WTC11 (cell line): ENCODE measurements at regions not wholly inside any gene's neighbourhood (a gene's known extent, or its start where the extent isn't known, plus 50 kb on each side); places are given as distances from the start of the nearest gene placed in this dataset.
A peak's percentile ranks its signal among the peaks of the same experiment; 100 is the strongest.

ENCODE experiments used
- ATAC-seq: fragments of 200-7000 bp; cut with Tn5 transposase; 2 replicates; pipeline ENCODE4 v1.10.0; 2021; ENCODE audit warnings: mild to moderate bottlenecking, moderate library complexity
- CTCF ChIA-PET: fragments of 300-600 bp; sonication (Branson Sonifier 250); formaldehyde crosslinking; loops from one replicate; lab custom pipeline; 2021; ENCODE audit warnings: antibody characterized with exemption; lab: Charles Lee
- POLR2A ChIA-PET: fragments of 350-600 bp; sonication (Branson Sonifier 250); formaldehyde crosslinking; loops from one replicate; lab custom pipeline; 2021; ENCODE audit warnings: antibody characterized with exemption; lab: Charles Lee
- DNase-seq: peaks from one replicate; pipeline ENCODE4 v3.0.0; 2021; ENCODE audit warnings: low spot score
- H3K27ac Mint-ChIP-seq: 2 replicates; pipeline ENCODE4 v1.8.0; 2021; ENCODE audit warnings: mixed read lengths
- H3K27me3 Mint-ChIP-seq: 2 replicates; pipeline ENCODE4 v1.8.0; 2021; ENCODE audit warnings: low read depth, mild to moderate bottlenecking, moderate library complexity, mixed read lengths
- H3K36me3 Mint-ChIP-seq: 2 replicates; pipeline ENCODE4 v1.8.0; 2021; ENCODE audit warnings: mixed read lengths
- H3K4me1 Mint-ChIP-seq: 2 replicates; pipeline ENCODE4 v1.8.0; 2022; ENCODE audit warnings: mixed read lengths
- H3K4me3 Mint-ChIP-seq: 2 replicates; pipeline ENCODE4 v1.8.0; 2021; ENCODE audit warnings: mild to moderate bottlenecking, moderate library complexity, mixed read lengths
- H3K9me3 Mint-ChIP-seq: 2 replicates; pipeline ENCODE4 v1.8.0; 2021; ENCODE audit warnings: mixed read lengths
- ATF1 ChIP-seq: sonication (generic); formaldehyde crosslinking; IDR thresholded peaks from 2 replicates; pipeline ENCODE4 v1.8.1; 2023; ENCODE audit warnings: mild to moderate bottlenecking, moderate library complexity, missing genetic modification reagents
- CBFB ChIP-seq: sonication (generic); formaldehyde crosslinking; IDR thresholded peaks from 2 replicates; pipeline ENCODE4 v1.8.1; 2022; ENCODE audit warnings: mild to moderate bottlenecking, low read depth, missing genetic modification reagents
- CREM ChIP-seq: sonication (generic); formaldehyde crosslinking; IDR thresholded peaks from 2 replicates; pipeline ENCODE4 v1.8.1; 2022; ENCODE audit warnings: mild to moderate bottlenecking, missing genetic modification reagents, moderate library complexity
- E2F1 ChIP-seq: sonication (generic); formaldehyde crosslinking; IDR thresholded peaks from 2 replicates; pipeline ENCODE4 v1.8.0; 2022; ENCODE audit warnings: mild to moderate bottlenecking, missing genetic modification reagents
- ELF4 ChIP-seq: sonication (generic); formaldehyde crosslinking; IDR thresholded peaks from 2 replicates; pipeline ENCODE4 v1.8.1; 2022; ENCODE audit warnings: low read depth, mild to moderate bottlenecking, moderate library complexity, missing genetic modification reagents
- FOXJ3 ChIP-seq: sonication (generic); formaldehyde crosslinking; IDR thresholded peaks from 2 replicates; pipeline ENCODE4 v1.9.0; 2021; ENCODE audit warnings: missing genetic modification reagents, mild to moderate bottlenecking, borderline replicate concordance
- FOXP1 ChIP-seq: sonication (generic); formaldehyde crosslinking; IDR thresholded peaks from 2 replicates; pipeline ENCODE4 v1.8.0; 2022; ENCODE audit warnings: missing genetic modification reagents, mild to moderate bottlenecking, moderate library complexity, borderline replicate concordance
- GABPB1 ChIP-seq: sonication (generic); formaldehyde crosslinking; IDR thresholded peaks from 2 replicates; pipeline ENCODE4 v1.8.1; 2023; ENCODE audit warnings: mild to moderate bottlenecking, missing genetic modification reagents
- GTF2I ChIP-seq: fragments of 250-450 bp; sonication (Bioruptor Pico); conservative IDR thresholded peaks from 2 replicates; pipeline ENCODE4 v1.4.0; 2021; ENCODE audit warnings: mild to moderate bottlenecking
- HMGXB4 ChIP-seq: sonication (generic); formaldehyde crosslinking; IDR thresholded peaks from 2 replicates; pipeline ENCODE4 v1.8.1; 2023; ENCODE audit warnings: mild to moderate bottlenecking, moderate library complexity, missing genetic modification reagents
- JAZF1 ChIP-seq: fragments of 250-450 bp; sonication (Bioruptor Pico); IDR thresholded peaks from 2 replicates; pipeline ENCODE4 v1.9.0; 2021; ENCODE audit warnings: moderate library complexity, mild to moderate bottlenecking, inconsistent platforms
- JUN ChIP-seq: sonication (generic); formaldehyde crosslinking; IDR thresholded peaks from 2 replicates; pipeline ENCODE4 v1.8.0; 2023; ENCODE audit warnings: mild to moderate bottlenecking, missing genetic modification reagents
- MAX ChIP-seq: sonication (generic); formaldehyde crosslinking; IDR thresholded peaks from 2 replicates; pipeline ENCODE4 v1.8.0; 2022; ENCODE audit warnings: mild to moderate bottlenecking, missing genetic modification reagents
- MLX ChIP-seq: sonication (generic); formaldehyde crosslinking; IDR thresholded peaks from 2 replicates; pipeline ENCODE4 v1.8.1; 2023; ENCODE audit warnings: mild to moderate bottlenecking, missing genetic modification reagents, moderate library complexity
- MXD4 ChIP-seq: fragments of 250-450 bp; sonication (Bioruptor Pico); IDR thresholded peaks from 2 replicates; pipeline ENCODE4 v1.8.0; 2021; ENCODE audit warnings: mild to moderate bottlenecking, moderate library complexity, borderline replicate concordance
- NFE2L1 ChIP-seq: sonication (generic); formaldehyde crosslinking; IDR thresholded peaks from 2 replicates; pipeline ENCODE4 v1.8.1; 2023; ENCODE audit warnings: missing genetic modification reagents
- PREB ChIP-seq: sonication (generic); formaldehyde crosslinking; IDR thresholded peaks from 2 replicates; pipeline ENCODE4 v1.8.1; 2022; ENCODE audit warnings: mild to moderate bottlenecking, missing genetic modification reagents, moderate library complexity, borderline replicate concordance
- RELA ChIP-seq: sonication (generic); formaldehyde crosslinking; IDR thresholded peaks from 2 replicates; pipeline ENCODE4 v1.8.1; 2022; ENCODE audit warnings: missing genetic modification reagents, mild to moderate bottlenecking, borderline replicate concordance
- RORB ChIP-seq: fragments of 250-450 bp; sonication (Bioruptor Pico); IDR thresholded peaks from 2 replicates; pipeline ENCODE4 v1.9.0; 2021; ENCODE audit warnings: mild to moderate bottlenecking
- SMAD3 ChIP-seq: sonication (generic); formaldehyde crosslinking; IDR thresholded peaks from 2 replicates; pipeline ENCODE4 v1.8.0; 2022; ENCODE audit warnings: missing genetic modification reagents, mild to moderate bottlenecking, borderline replicate concordance
- SMAD4 ChIP-seq: sonication (generic); formaldehyde crosslinking; IDR thresholded peaks from 2 replicates; pipeline ENCODE4 v1.8.0; 2022; ENCODE audit warnings: mild to moderate bottlenecking, missing genetic modification reagents
- TEAD4 ChIP-seq: sonication (generic); formaldehyde crosslinking; IDR thresholded peaks from 2 replicates; pipeline ENCODE4 v1.8.0; 2022; ENCODE audit warnings: mild to moderate bottlenecking, missing genetic modification reagents
- TP53 ChIP-seq: sonication (generic); formaldehyde crosslinking; IDR thresholded peaks from 2 replicates; pipeline ENCODE4 v1.8.1; 2023; ENCODE audit warnings: mild to moderate bottlenecking, missing genetic modification reagents
- ZBTB21 ChIP-seq: sonication (generic); formaldehyde crosslinking; IDR thresholded peaks from 2 replicates; pipeline ENCODE4 v1.8.1; 2023; ENCODE audit warnings: mild to moderate bottlenecking, missing genetic modification reagents, borderline replicate concordance
- ZNF219 ChIP-seq: sonication (generic); formaldehyde crosslinking; IDR thresholded peaks from 2 replicates; pipeline ENCODE4 v1.8.0; 2023; ENCODE audit warnings: missing genetic modification reagents, mild to moderate bottlenecking, borderline replicate concordance
- ZNF281 ChIP-seq: sonication (generic); formaldehyde crosslinking; IDR thresholded peaks from 2 replicates; pipeline ENCODE4 v1.8.0; 2023; ENCODE audit warnings: mild to moderate bottlenecking, missing genetic modification reagents
- ZNF317 ChIP-seq: sonication (generic); formaldehyde crosslinking; IDR thresholded peaks from 2 replicates; pipeline ENCODE4 v1.8.1; 2023; ENCODE audit warnings: low read depth, mild to moderate bottlenecking, moderate library complexity, missing genetic modification reagents, borderline replicate concordance
- ZNF396 ChIP-seq: fragments of 250-450 bp; sonication (Bioruptor Pico); IDR thresholded peaks from 2 replicates; pipeline ENCODE4 v1.8.0; 2021; ENCODE audit warnings: mild to moderate bottlenecking, moderate library complexity, borderline replicate concordance
- ZNF671 ChIP-seq: fragments of 250-450 bp; sonication (Bioruptor Pico); IDR thresholded peaks from 2 replicates; pipeline ENCODE4 v1.8.0; 2021; ENCODE audit warnings: mild to moderate bottlenecking

GRCh38 chr6:63471654-63472053, 100.6 kb upstream of the LOC128125822 start:
- TF ChIP-seq FOXJ3 (CRISPR knock-in tag) (no peak), ZNF317 (CRISPR knock-in tag) (no peak), SMAD3 (CRISPR knock-in tag) (no peak), MLX (no peak), ELF4 (CRISPR knock-in tag) (no peak), TEAD4 (no peak), ZNF671 (CRISPR knock-in tag) (no peak), MXD4 (CRISPR knock-in tag) (no peak), JAZF1 (CRISPR knock-in tag) (no peak), GABPB1 (CRISPR knock-in tag) (no peak), SMAD4 (no peak), MAX (CRISPR knock-in tag) (no peak), RELA (CRISPR knock-in tag) (no peak), ATF1 (no peak), ZNF396 (CRISPR knock-in tag) (no peak), TP53 (no peak), NFE2L1 (CRISPR knock-in tag) (no peak), ZBTB21 (CRISPR knock-in tag) (no peak)

GRCh38 chr6:63475707-63476106, 96.6 kb upstream of the LOC128125822 start:
- POLR2A ChIA-PET, result interaction anchor here (0.5 to 0.9 kb wide), 2 partner anchors 36 to 160 kb away, joined by 3 to 4 read pairs; no protein-coding TSS in a partner anchor
- no peak for DNase-seq
- Mint-ChIP-seq H3K4me1 (peaks cover 10% of the 10 kb centered on the region), H3K36me3 (peaks cover 13% of the 10 kb centered on the region), H3K4me3 (no peak overlapping the region; the same call in 1 of the 2 replicates), H3K27me3 (no peaks in the 10 kb centered on the region), H3K9me3 (peaks cover 8% of the 10 kb centered on the region; the same call in 1 of the 2 replicates), H3K27ac (no peak overlapping the region)
- ATAC-seq, result peak; percentile 62
- CTCF ChIA-PET, result no interaction called here
- TF ChIP-seq CREM (CRISPR knock-in tag) (no peak), ZNF281 (CRISPR knock-in tag) (no peak), MXD4 (CRISPR knock-in tag) (no peak), ZNF219 (CRISPR knock-in tag) (no peak), FOXJ3 (CRISPR knock-in tag) (no peak), GTF2I (CRISPR knock-in tag) (no peak), JUN (CRISPR knock-in tag) (no peak), E2F1 (no peak), HMGXB4 (CRISPR knock-in tag) (no peak), PREB (CRISPR knock-in tag) (no peak), FOXP1 (CRISPR knock-in tag) (no peak), CBFB (no peak), RORB (CRISPR knock-in tag) (no peak)

More at GRCh38 chr6:63471654-63472053, 100.6 kb upstream of the LOC128125822 start:
- H3K9me3 Mint-ChIP-seq, result peaks cover 8% of the 10 kb centered on the region
- H3K27me3 Mint-ChIP-seq, result no peaks in the 10 kb centered on the region
- POLR2A ChIA-PET, result no interaction called here
- DNase-seq (no peak), ATAC-seq (no peak)
- H3K36me3 Mint-ChIP-seq, result peaks cover 10% of the 10 kb centered on the region
- no peak overlapping the region for H3K4me3 Mint-ChIP-seq
- H3K27ac Mint-ChIP-seq, result no peak overlapping the region
- peaks cover 10% of the 10 kb centered on the region for H3K4me1 Mint-ChIP-seq
- CTCF ChIA-PET, result no interaction called here
